ENCODE measurements at regions not wholly inside any gene's neighbourhood (a gene's known extent, or its start where the extent isn't known, plus 50 kb on each side); places are given as distances from the start of the nearest gene placed in this dataset.
A peak's percentile ranks its signal among the peaks of the same experiment; 100 is the strongest.

GRCh38 chr5:56692359-56693219 is 122.8 kb upstream of the MAP3K1 start:
- FAIRE-seq (no peak), DNase-seq (ENCODE audit: low spot score in 2 of 2) (no peak)

GRCh38 chr5:56688402-56688801 is 126.9 kb upstream of the MAP3K1 start:
- no peak for DNase-seq (ENCODE audit: low spot score in 2 of 2)
- FAIRE-seq, result no peak

GRCh38 chr5:56686337-56687195 is 128.8 kb upstream of the MAP3K1 start:
- no peak for DNase-seq (ENCODE audit: low spot score in 2 of 2)
- FAIRE-seq, result no peak

GRCh38 chr5:56685503-56686217 is 129.7 kb upstream of the MAP3K1 start:
- DNase-seq (ENCODE audit: low spot score in 2 of 2) (no peak), FAIRE-seq (no peak)

- DNase-seq (ENCODE audit: low spot score in 2 of 2), result no peak
- FAIRE-seq, result no peak
These were observed 131.2 kb upstream of the MAP3K1 start for GRCh38 chr5:56684159-56684558.

GRCh38 chr5:56683733-56684132 is 131.6 kb upstream of the MAP3K1 start:
- FAIRE-seq (no peak), DNase-seq (ENCODE audit: low spot score in 2 of 2) (no peak)

GRCh38 chr5:56683281-56683680 is 132.1 kb upstream of the MAP3K1 start:
- DNase-seq (ENCODE audit: low spot score in 2 of 2) (no peak), FAIRE-seq (no peak)

GRCh38 chr5:56681346-56681745 is 134.0 kb upstream of the MAP3K1 start:
- FAIRE-seq (no peak), DNase-seq (ENCODE audit: low spot score in 2 of 2) (no peak)

- no peak for FAIRE-seq
- no peak for DNase-seq (ENCODE audit: low spot score in 2 of 2)
These were observed 134.6 kb upstream of the MAP3K1 start for GRCh38 chr5:56680731-56681130.

- DNase-seq (ENCODE audit: low spot score in 2 of 2) (no peak), FAIRE-seq (no peak)
These were observed 137.6 kb upstream of the MAP3K1 start for GRCh38 chr5:56677690-56678305.

- FAIRE-seq, result no peak
- DNase-seq (ENCODE audit: low spot score in 2 of 2), result no peak
These were observed 139.1 kb upstream of the MAP3K1 start for GRCh38 chr5:56676091-56676768.

- FAIRE-seq (no peak), DNase-seq (ENCODE audit: low spot score in 2 of 2) (no peak)
These were observed 140.9 kb upstream of the MAP3K1 start for GRCh38 chr5:56674441-56674840.

- FAIRE-seq (no peak), DNase-seq (ENCODE audit: low spot score in 2 of 2) (no peak)
These were observed 142.2 kb upstream of the MAP3K1 start for GRCh38 chr5:56673171-56673570.

GRCh38 chr5:56671571-56671970 is 143.8 kb upstream of the MAP3K1 start:
- no peak for FAIRE-seq
- no peak for DNase-seq (ENCODE audit: low spot score in 2 of 2)

- FAIRE-seq (no peak), DNase-seq (ENCODE audit: low spot score in 2 of 2) (no peak)
These were observed 144.4 kb upstream of the MAP3K1 start for GRCh38 chr5:56670916-56671315.

- FAIRE-seq (no peak), DNase-seq (ENCODE audit: low spot score in 2 of 2) (peak in 1 of 2 donors; percentile 17)
These were observed 145.5 kb upstream of the MAP3K1 start for GRCh38 chr5:56669534-56670483.

- DNase-seq (ENCODE audit: low spot score in 2 of 2), result no peak
- no peak for FAIRE-seq
These were observed 146.4 kb upstream of the MAP3K1 start for GRCh38 chr5:56668996-56669395.

- DNase-seq (ENCODE audit: low spot score in 2 of 2) (no peak), FAIRE-seq (peak; percentile 81)
These were observed 147.7 kb upstream of the MAP3K1 start for GRCh38 chr5:56667692-56668091.

- no peak for FAIRE-seq
- DNase-seq (ENCODE audit: low spot score in 2 of 2), result no peak
These were observed 148.4 kb upstream of the MAP3K1 start for GRCh38 chr5:56666901-56667300.
